HG03066 (cell line): ENCODE measurements at regions not wholly inside any gene's neighbourhood (a gene's known extent, or its start where the extent isn't known, plus 50 kb on each side); places are given as distances from the start of the nearest gene placed in this dataset.
"Not testable (repeated sequence)": the region's sequence is repeated elsewhere in the genome, so short reads cannot be mapped to it uniquely, and the experiment has no call there.

Experiments used
- ATAC-seq: cut with Tn5 transposase; IDR thresholded peaks from one replicate; pipeline ENCODE4 v1.9.1; 2021; ENCODE audit warnings: low read depth; ENCODE audit not compliant: unreplicated experiment

- no peak for ATAC-seq
Measured at GRCh38 chr13:87736849-87737385, 65.7 kb downstream of the SLITRK5 start.

- ATAC-seq, result no peak
Measured at GRCh38 chr13:87754097-87754496, 82.9 kb downstream of the SLITRK5 start.

GRCh38 chr13:87769445-87769844 is 98.3 kb downstream of the SLITRK5 start:
- ATAC-seq, result no peak

- no peak for ATAC-seq
Measured at GRCh38 chr13:87777387-87777786, 106.2 kb downstream of the SLITRK5 start.

- no peak for ATAC-seq
Measured at GRCh38 chr13:87778128-87778527, 107.0 kb downstream of the SLITRK5 start.

- no peak for ATAC-seq
Measured at GRCh38 chr13:87779426-87779825, 108.3 kb downstream of the SLITRK5 start.

- no peak for ATAC-seq
Measured at GRCh38 chr13:87783366-87783765, 112.2 kb downstream of the SLITRK5 start.

GRCh38 chr13:87788363-87788762 is 117.2 kb downstream of the SLITRK5 start:
- no peak for ATAC-seq

GRCh38 chr13:87792878-87793277 is 121.7 kb downstream of the SLITRK5 start:
- ATAC-seq, result no peak

- no peak for ATAC-seq
Measured at GRCh38 chr13:87798536-87798935, 127.4 kb downstream of the SLITRK5 start.

- no peak for ATAC-seq
Measured at GRCh38 chr13:87810391-87810801, 139.2 kb downstream of the SLITRK5 start.

- ATAC-seq, result no peak
Measured at GRCh38 chr13:87810920-87811344, 139.8 kb downstream of the SLITRK5 start.

GRCh38 chr13:87814403-87814802 is 143.2 kb downstream of the SLITRK5 start:
- ATAC-seq, result no peak

- no peak for ATAC-seq
Measured at GRCh38 chr13:87820241-87820640, 149.1 kb downstream of the SLITRK5 start.

- ATAC-seq, result no peak
Measured at GRCh38 chr13:87821512-87821911, 150.3 kb downstream of the SLITRK5 start.

- not testable (repeated sequence) for ATAC-seq
Measured at GRCh38 chr13:87826301-87826700, 155.1 kb downstream of the SLITRK5 start.

- ATAC-seq, result no peak
Measured at GRCh38 chr13:87827479-87827878, 156.3 kb downstream of the SLITRK5 start.

- no peak for ATAC-seq
Measured at GRCh38 chr13:87837522-87837921, 166.4 kb downstream of the SLITRK5 start.

GRCh38 chr13:87837946-87838345 is 166.8 kb downstream of the SLITRK5 start:
- no peak for ATAC-seq

GRCh38 chr13:87851410-87851809 is 180.2 kb downstream of the SLITRK5 start:
- ATAC-seq, result no peak

- no peak for ATAC-seq
Measured at GRCh38 chr13:87855553-87855952, 184.4 kb downstream of the SLITRK5 start.

- ATAC-seq, result no peak
Measured at GRCh38 chr13:87859261-87859660, 188.1 kb downstream of the SLITRK5 start.

GRCh38 chr13:87867426-87867825 is 196.3 kb downstream of the SLITRK5 start:
- ATAC-seq, result no peak
